PC-3 (cell line): ENCODE measurements at regions not wholly inside any gene's neighbourhood (a gene's known extent, or its start where the extent isn't known, plus 50 kb on each side); places are given as distances from the start of the nearest gene placed in this dataset.

ENCODE experiments used
- ATAC-seq: fragments of 200-7000 bp; cut with Tn5 transposase; 2 replicates; pipeline ENCODE4 v1.9.1; 2020; ENCODE audit warnings: mild to moderate bottlenecking, moderate library complexity
- BruUV-seq: library from RNA; stranded (reverse); fragments of 400-500 nt; replicated peaks from 2 replicates; lab custom pipeline; 2021; lab: Mats Ljungman, UMichigan
- CTCF ChIA-PET: fragments of 300-600 bp; sonication (Branson Sonifier 250); formaldehyde crosslinking; loops from one replicate; lab custom pipeline; 2022; ENCODE audit warnings: antibody characterized with exemption; lab: Charles Lee
- POLR2A ChIA-PET: fragments of 300-600 bp; sonication (Branson Sonifier 250); formaldehyde crosslinking; loops from one replicate; lab custom pipeline; 2022; ENCODE audit warnings: antibody characterized with exemption; ENCODE audit not compliant: unreplicated experiment; lab: Charles Lee
- DNase-seq: peaks from one replicate; pipeline ENCODE4 v3.0.0-alpha.2; 2015
- H2AFZ ChIP-seq: fragments of 300-600 bp; sonication (generic); 2 replicates; pipeline ENCODE4 v1.6.0; 2016; ENCODE audit warnings: antibody characterized with exemption, low read length
- H3F3A ChIP-seq: fragments of 300-600 bp; sonication (generic); one replicate; pipeline ENCODE4 v1.6.0; 2017; ENCODE audit warnings: antibody characterized with exemption, low read length, control low read depth, mild to moderate bottlenecking; ENCODE audit not compliant: unreplicated experiment
- H3K27ac ChIP-seq: fragments of 300-600 bp; sonication (generic); 2 replicates; pipeline ENCODE4 v1.5.1; 2016; ENCODE audit warnings: mild to moderate bottlenecking, low read length
- H3K27me3 ChIP-seq: fragments of 300-600 bp; sonication (generic); 2 replicates; pipeline ENCODE4 v1.6.1; 2016; ENCODE audit warnings: low read length, mixed read lengths
- H3K36me3 ChIP-seq: fragments of 300-600 bp; sonication (generic); 2 replicates; pipeline ENCODE4 v1.6.1; 2016; ENCODE audit warnings: low read depth, mixed run types, low read length, mixed read lengths
- H3K4me1 ChIP-seq: fragments of 300-600 bp; sonication (generic); 2 replicates; pipeline ENCODE4 v1.5.1; 2016; ENCODE audit warnings: low read length; ENCODE audit not compliant: insufficient read depth
- H3K4me2 ChIP-seq: fragments of 300-600 bp; sonication (generic); 2 replicates; pipeline ENCODE4 v1.6.0; 2016; ENCODE audit warnings: low read length
- H3K4me3 ChIP-seq: fragments of 300-600 bp; sonication (generic); 2 replicates; pipeline ENCODE4 v1.5.1; 2016; ENCODE audit warnings: mild to moderate bottlenecking, low read length, mixed read lengths
- H3K79me2 ChIP-seq: fragments of 300-600 bp; sonication (generic); 2 replicates; pipeline ENCODE4 v1.6.1; 2017; ENCODE audit warnings: low read length, mixed read lengths
- H3K9ac ChIP-seq: fragments of 300-600 bp; sonication (generic); 2 replicates; pipeline ENCODE4 v1.6.0; 2016; ENCODE audit warnings: mild to moderate bottlenecking, low read length
- H3K9me2 ChIP-seq: fragments of 300-600 bp; sonication (generic); replicated peaks from 2 replicates; pipeline ENCODE4 v1.6.1; 2016; ENCODE audit warnings: mixed run types, low read length, mixed read lengths
- H3K9me3 ChIP-seq: fragments of 300-600 bp; sonication (generic); 2 replicates; pipeline ENCODE4 v1.6.1; 2016; ENCODE audit warnings: low read length, mixed read lengths
- H4K20me1 ChIP-seq: fragments of 300-600 bp; sonication (generic); 2 replicates; pipeline ENCODE4 v1.6.1; 2016; ENCODE audit warnings: low read length, mixed read lengths
- EZH2 ChIP-seq: fragments of 300-600 bp; sonication (generic); IDR thresholded peaks from one replicate; pipeline ENCODE4 v1.6.1; 2017; ENCODE audit warnings: antibody characterized with exemption, mild to moderate bottlenecking, low read length; ENCODE audit not compliant: unreplicated experiment
- EZH2phosphoT487 ChIP-seq: fragments of 300-600 bp; sonication (generic); IDR thresholded peaks from 2 replicates; pipeline ENCODE4 v1.6.1; 2018; ENCODE audit warnings: mild to moderate bottlenecking, antibody characterized with exemption, low read length, borderline replicate concordance
- intact Hi-C: fragments of 100-400 bp; cut with micrococcal nuclease; formaldehyde crosslinking; loops from 2 replicates; pipeline ENCODE4 v1.9.0; 2023
- TF ChIP-seq, protein P1 (sequence below): fragments of 300-600 bp; sonication (generic); conservative IDR thresholded peaks from 2 replicates; pipeline ENCODE4 v1.5.1; 2017; ENCODE audit warnings: antibody characterized with exemption, low read depth, mild to moderate bottlenecking, low read length

- no peak overlapping the region for H3K4me3 ChIP-seq
- no peaks in the 10 kb centered on the region for H3K79me2 ChIP-seq
- no peak overlapping the region for H2AFZ ChIP-seq
- POLR2A ChIA-PET, result no interaction called here
- H3K4me1 ChIP-seq, result no peaks in the 10 kb centered on the region
- intact Hi-C loops, result no loop called here
- no peak overlapping the region for H3K27ac ChIP-seq
- no TSS peak for BruUV-seq
- H3K9me2 ChIP-seq, result no peaks in the 10 kb centered on the region
- peaks cover 17% of the 10 kb centered on the region for H3K27me3 ChIP-seq
- no peak for TF ChIP-seq EZH2phosphoT487
- TF ChIP-seq, protein P1, sequence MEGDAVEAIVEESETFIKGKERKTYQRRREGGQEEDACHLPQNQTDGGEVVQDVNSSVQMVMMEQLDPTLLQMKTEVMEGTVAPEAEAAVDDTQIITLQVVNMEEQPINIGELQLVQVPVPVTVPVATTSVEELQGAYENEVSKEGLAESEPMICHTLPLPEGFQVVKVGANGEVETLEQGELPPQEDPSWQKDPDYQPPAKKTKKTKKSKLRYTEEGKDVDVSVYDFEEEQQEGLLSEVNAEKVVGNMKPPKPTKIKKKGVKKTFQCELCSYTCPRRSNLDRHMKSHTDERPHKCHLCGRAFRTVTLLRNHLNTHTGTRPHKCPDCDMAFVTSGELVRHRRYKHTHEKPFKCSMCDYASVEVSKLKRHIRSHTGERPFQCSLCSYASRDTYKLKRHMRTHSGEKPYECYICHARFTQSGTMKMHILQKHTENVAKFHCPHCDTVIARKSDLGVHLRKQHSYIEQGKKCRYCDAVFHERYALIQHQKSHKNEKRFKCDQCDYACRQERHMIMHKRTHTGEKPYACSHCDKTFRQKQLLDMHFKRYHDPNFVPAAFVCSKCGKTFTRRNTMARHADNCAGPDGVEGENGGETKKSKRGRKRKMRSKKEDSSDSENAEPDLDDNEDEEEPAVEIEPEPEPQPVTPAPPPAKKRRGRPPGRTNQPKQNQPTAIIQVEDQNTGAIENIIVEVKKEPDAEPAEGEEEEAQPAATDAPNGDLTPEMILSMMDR, result no peak
- TF ChIP-seq EZH2, result no peak
- no peaks in the 10 kb centered on the region for H3F3A ChIP-seq
- no peaks in the 10 kb centered on the region for H4K20me1 ChIP-seq
- DNase-seq (no peak), ATAC-seq (no peak)
- H3K9me3 ChIP-seq, result no peaks in the 10 kb centered on the region
- no peak overlapping the region for H3K4me2 ChIP-seq
- no peak overlapping the region for H3K9ac ChIP-seq
- CTCF ChIA-PET, result no interaction called here
- H3K36me3 ChIP-seq, result no peaks in the 10 kb centered on the region
Observed at GRCh38 chr1:30374400-30375070, 348.9 kb downstream of the MATN1 start.

- Histone ChIP-seq H3K4me3 (no peak overlapping the region), H3K36me3 (no peaks in the 10 kb centered on the region), H3K9me2 (no peaks in the 10 kb centered on the region), H3K9me3 (no peaks in the 10 kb centered on the region), H3K27me3 (peaks cover 17% of the 10 kb centered on the region), H2AFZ (no peak overlapping the region), H3K4me2 (no peak overlapping the region), H3K4me1 (no peaks in the 10 kb centered on the region), H3F3A (no peaks in the 10 kb centered on the region), H3K79me2 (no peaks in the 10 kb centered on the region), H3K27ac (no peak overlapping the region), H4K20me1 (no peaks in the 10 kb centered on the region), H3K9ac (no peak overlapping the region)
- BruUV-seq, result no TSS peak
- intact Hi-C loops, result no loop called here
- POLR2A ChIA-PET, result no interaction called here
- no peak for TF ChIP-seq EZH2
- TF ChIP-seq, protein P1, result no peak
- no peak for ATAC-seq
- CTCF ChIA-PET, result no interaction called here
- DNase-seq, result no peak
Observed at GRCh38 chr1:30373471-30374399, 349.6 kb downstream of the MATN1 start.
